GM10266 (cell line): ENCODE measurements at regions not wholly inside any gene's neighbourhood (a gene's known extent, or its start where the extent isn't known, plus 50 kb on each side); places are given as distances from the start of the nearest gene placed in this dataset.
"Not testable (repeated sequence)": the region's sequence is repeated elsewhere in the genome, so short reads cannot be mapped to it uniquely, and the experiment has no call there.

Experiments
- DNase-seq: peaks from one replicate; pipeline ENCODE4 v3.0.0; 2012; ENCODE audit errors: extremely low spot score
- CTCF ChIP-seq: IDR thresholded peaks from 2 replicates; pipeline ENCODE4 v1.5.1; 2012; ENCODE audit warnings: mild to moderate bottlenecking, low read depth; ENCODE audit not compliant: control insufficient read depth, insufficient read depth; ENCODE audit errors: missing control alignments

- DNase-seq, result no peak
- TF ChIP-seq CTCF, result no peak
Measured at GRCh38 chr15:25171111-25171811, 216.5 kb downstream of the SNRPN start.

DNA sequence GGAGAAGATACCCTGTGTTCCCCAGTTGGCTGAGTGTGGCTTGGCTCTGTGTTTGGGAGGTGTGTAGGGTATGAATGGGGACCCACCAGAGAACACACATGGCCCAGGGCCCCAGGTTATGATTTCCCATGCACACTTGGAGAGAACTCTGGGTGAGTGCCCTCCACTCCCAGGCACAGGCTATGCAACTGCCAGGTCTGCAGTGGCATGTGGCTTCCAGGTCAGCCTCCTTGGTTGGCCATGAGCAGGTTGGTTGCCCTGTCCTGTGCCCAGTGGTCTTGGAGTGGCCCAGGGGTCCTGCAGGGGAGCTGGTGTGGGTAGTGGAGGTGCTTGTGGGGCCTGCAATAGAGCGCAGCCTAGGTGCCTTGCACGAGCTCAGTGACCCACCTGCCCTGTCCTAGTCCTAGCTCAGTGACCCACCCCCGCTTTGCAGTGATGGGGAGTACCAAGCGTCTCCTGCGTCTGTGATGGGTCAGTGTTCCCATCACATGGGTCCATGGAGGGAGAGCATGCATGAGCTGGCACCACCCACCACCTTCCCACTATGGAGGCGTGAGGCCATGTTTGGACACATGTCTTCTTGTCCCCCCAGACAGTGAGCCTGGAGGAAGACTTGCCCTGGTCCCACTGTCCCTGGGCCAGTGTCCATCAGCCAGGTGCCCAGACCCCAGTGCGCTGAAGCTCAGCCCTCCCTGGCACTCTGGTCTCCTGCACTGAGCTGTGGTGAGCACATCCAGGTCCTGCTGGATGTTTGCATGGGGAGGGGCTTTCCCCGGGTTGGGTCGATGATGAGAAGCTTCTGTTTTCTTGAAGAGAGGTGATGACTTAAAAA is 217.3 kb downstream of the SNRPN start:
- TF ChIP-seq CTCF, result no peak
- no peak for DNase-seq

GRCh38 chr15:25172691-25173090 is 217.9 kb downstream of the SNRPN start:
- no peak for TF ChIP-seq CTCF
- DNase-seq, result no peak

DNA sequence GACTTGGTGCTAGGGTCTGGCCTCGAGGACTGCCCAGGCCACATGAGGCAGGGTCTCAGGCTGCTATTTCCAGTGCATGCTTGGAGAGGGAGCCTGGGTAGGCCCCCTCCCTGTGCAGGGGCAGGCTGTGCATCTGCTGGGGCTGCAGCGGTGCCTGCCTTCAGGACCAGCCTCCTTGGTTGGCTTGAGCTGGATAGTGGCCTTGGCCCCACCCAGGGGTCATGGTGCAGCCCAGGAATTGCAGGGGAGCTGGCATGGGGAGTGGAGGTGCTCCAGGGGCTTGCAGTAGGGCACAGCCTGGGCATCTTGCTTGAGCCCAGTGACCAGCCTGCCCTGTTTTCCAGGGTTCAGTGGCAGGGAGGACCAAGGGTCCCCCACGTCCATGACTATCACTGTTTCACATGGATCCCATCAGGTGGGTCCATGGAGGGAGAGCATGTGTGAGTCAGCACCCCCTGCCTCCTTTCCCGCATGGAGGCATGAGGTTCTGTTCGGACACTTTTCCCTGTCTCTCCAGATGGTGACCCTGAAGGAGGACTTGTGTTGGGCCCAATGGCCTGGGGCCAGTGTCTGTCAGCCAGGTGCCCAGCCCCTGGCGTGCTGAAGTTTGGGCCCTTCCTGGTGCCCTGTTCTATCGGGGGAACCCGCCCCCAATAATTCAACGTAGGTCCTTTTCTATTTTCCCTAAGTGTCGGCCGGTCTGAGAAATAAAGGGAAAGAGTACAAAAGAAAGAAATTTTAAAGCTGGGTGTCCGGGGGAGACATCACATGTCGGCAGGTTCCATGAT is 218.6 kb downstream of the SNRPN start:
- DNase-seq, result no peak
- TF ChIP-seq CTCF, result no peak

- not testable (repeated sequence) for DNase-seq
Measured at GRCh38 chr15:25174149-25174548, 219.4 kb downstream of the SNRPN start.

DNA sequence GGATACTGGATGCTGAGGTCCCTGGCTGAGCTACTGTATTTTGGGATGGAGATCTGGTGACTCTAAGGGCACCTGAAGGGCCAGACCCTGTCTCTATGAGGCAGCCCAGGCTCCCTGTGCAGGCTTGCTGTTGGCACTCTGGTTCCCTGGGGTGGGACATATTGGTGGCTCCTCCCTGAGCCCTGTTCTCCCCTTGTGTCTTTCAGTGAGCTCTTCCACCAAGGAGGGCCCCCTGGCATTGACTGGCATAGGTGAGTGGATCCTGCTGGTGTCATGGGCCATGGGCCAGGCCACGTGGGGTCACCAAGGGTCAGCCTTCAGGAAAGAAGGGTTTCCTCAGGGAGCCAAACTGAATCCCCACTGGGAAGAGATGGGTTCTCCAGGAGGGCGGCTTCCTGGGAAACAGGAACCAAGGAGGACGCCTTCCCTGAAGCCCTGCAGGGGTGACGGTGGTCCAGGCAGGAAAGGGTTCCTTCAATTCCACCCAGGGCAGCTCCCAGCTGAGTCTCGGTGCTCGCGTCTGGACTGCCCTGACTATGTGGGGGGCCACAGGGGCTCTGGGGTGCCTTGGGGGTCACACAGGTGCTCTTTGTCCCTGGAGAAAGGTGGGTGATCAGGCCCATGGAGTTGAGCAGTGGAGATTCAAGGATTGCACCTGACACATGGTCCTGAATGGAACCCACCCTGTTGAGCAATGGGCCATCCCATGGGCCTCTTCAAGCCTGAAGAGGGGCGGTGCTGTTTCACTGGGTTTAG is 220.4 kb downstream of the SNRPN start:
- DNase-seq, result no peak
- no peak for TF ChIP-seq CTCF
